RWPE2 (cell line): ENCODE measurements at regions not wholly inside any gene's neighbourhood (a gene's known extent, or its start where the extent isn't known, plus 50 kb on each side); places are given as distances from the start of the nearest gene placed in this dataset.
"Not testable (repeated sequence)": the region's sequence is repeated elsewhere in the genome, so short reads cannot be mapped to it uniquely, and the experiment has no call there.

Source experiments
- ATAC-seq: fragments of 200-7000 bp; cut with Tn5 transposase; 3 replicates; pipeline ENCODE4 v1.9.1; 2021; ENCODE audit warnings: low read depth
- DNase-seq: peaks from one replicate; pipeline ENCODE4 v3.0.0-alpha.2; 2020; ENCODE audit warnings: low spot score
- H3K27ac ChIP-seq: fragments of 450-650 bp; 2 replicates; pipeline ENCODE4 v1.5.1; 2017; ENCODE audit warnings: mild to moderate bottlenecking; ENCODE audit not compliant: poor library complexity, severe bottlenecking
- H3K27me3 ChIP-seq: fragments of 250-450 bp; sonication (Bioruptor Pico); 2 replicates; pipeline ENCODE4 v1.5.1; 2021; ENCODE audit warnings: mild to moderate bottlenecking, moderate library complexity; ENCODE audit not compliant: insufficient read depth, poor library complexity, severe bottlenecking
- H3K36me3 ChIP-seq: fragments of 250-450 bp; sonication (Bioruptor Pico); 2 replicates; pipeline ENCODE4 v1.5.1; 2020; ENCODE audit warnings: low read depth, mild to moderate bottlenecking, moderate library complexity
- H3K4me1 ChIP-seq: fragments of 250-450 bp; sonication (Bioruptor Pico); 2 replicates; pipeline ENCODE4 v1.5.1; 2021; ENCODE audit warnings: mild to moderate bottlenecking, moderate library complexity; ENCODE audit not compliant: insufficient read depth, poor library complexity, severe bottlenecking
- H3K4me3 ChIP-seq: fragments of 250-450 bp; sonication (Bioruptor Pico); 2 replicates; pipeline ENCODE4 v1.5.1; 2021; ENCODE audit warnings: mild to moderate bottlenecking, moderate library complexity; ENCODE audit not compliant: severe bottlenecking
- H3K9me3 ChIP-seq: fragments of 250-450 bp; sonication (Bioruptor Pico); 2 replicates; pipeline ENCODE4 v1.5.1; 2021; ENCODE audit warnings: mild to moderate bottlenecking, moderate library complexity; ENCODE audit not compliant: severe bottlenecking
- CTCF ChIP-seq: fragments of 450-650 bp; IDR thresholded peaks from one replicate; pipeline ENCODE4 v1.5.1; 2017; ENCODE audit warnings: mild to moderate bottlenecking, moderate library complexity; ENCODE audit not compliant: poor library complexity, severe bottlenecking

GRCh38 chr21:9733761-9734558 lies 787.4 kb upstream of the TPTE start:
- not testable (repeated sequence) for ATAC-seq, DNase-seq, H3K4me1 ChIP-seq, H3K27ac ChIP-seq, H3K27me3 ChIP-seq, H3K36me3 ChIP-seq, H3K4me3 ChIP-seq
- peaks cover 23% of the 10 kb centered on the region for H3K9me3 ChIP-seq

- no peak overlapping the region for H3K27ac ChIP-seq
- no peak overlapping the region for H3K4me3 ChIP-seq
- ATAC-seq (no peak), DNase-seq (no peak)
- H3K4me1 ChIP-seq, result no peaks in the 10 kb centered on the region
- H3K9me3 ChIP-seq, result peaks cover 17% of the 10 kb centered on the region
- no peak for TF ChIP-seq CTCF
- no peaks in the 10 kb centered on the region for H3K36me3 ChIP-seq
- H3K27me3 ChIP-seq, result no peaks in the 10 kb centered on the region
Measured at GRCh38 chr21:9735421-9735961, 785.9 kb upstream of the TPTE start.

GRCh38 chr21:9737301-9737700 lies 784.1 kb upstream of the TPTE start:
- not testable (repeated sequence) for ATAC-seq, H3K4me3 ChIP-seq, H3K36me3 ChIP-seq, H3K4me1 ChIP-seq, H3K27me3 ChIP-seq, H3K27ac ChIP-seq, DNase-seq
- peaks cover 17% of the 10 kb centered on the region for H3K9me3 ChIP-seq

- H3K9me3 ChIP-seq, result peaks cover 14% of the 10 kb centered on the region
- not testable (repeated sequence) for H3K4me3 ChIP-seq, DNase-seq, H3K4me1 ChIP-seq, H3K36me3 ChIP-seq, ATAC-seq, H3K27me3 ChIP-seq, H3K27ac ChIP-seq
Measured at GRCh38 chr21:9737871-9738515, 783.4 kb upstream of the TPTE start.

- Histone ChIP-seq H3K36me3 (no peaks in the 10 kb centered on the region), H3K4me3 (no peak overlapping the region), H3K9me3 (peaks cover 14% of the 10 kb centered on the region), H3K4me1 (no peaks in the 10 kb centered on the region), H3K27ac (no peak overlapping the region), H3K27me3 (no peaks in the 10 kb centered on the region)
- DNase-seq, result no peak
- ATAC-seq, result no peak
- TF ChIP-seq CTCF, result no peak
Measured at GRCh38 chr21:9738527-9738926, 782.9 kb upstream of the TPTE start.

GRCh38 chr21:9739240-9739639 lies 782.1 kb upstream of the TPTE start:
- no peak for DNase-seq
- ATAC-seq, result no peak
- peaks cover 4% of the 10 kb centered on the region for H3K27me3 ChIP-seq
- no peaks in the 10 kb centered on the region for H3K4me1 ChIP-seq
- H3K36me3 ChIP-seq, result no peaks in the 10 kb centered on the region
- TF ChIP-seq CTCF, result no peak
- no peak overlapping the region for H3K27ac ChIP-seq
- peaks cover 19% of the 10 kb centered on the region for H3K9me3 ChIP-seq
- no peak overlapping the region for H3K4me3 ChIP-seq

GRCh38 chr21:9740177-9740941 lies 781.0 kb upstream of the TPTE start:
- H3K9me3 ChIP-seq, result peaks cover 17% of the 10 kb centered on the region
- not testable (repeated sequence) for DNase-seq, H3K27me3 ChIP-seq

GRCh38 chr21:9740991-9741742 lies 780.2 kb upstream of the TPTE start:
- H3K9me3 ChIP-seq, result peaks cover 13% of the 10 kb centered on the region
- H3K36me3 ChIP-seq, H3K27me3 ChIP-seq: not testable (repeated sequence)

More at GRCh38 chr21:9740177-9740941, 781.0 kb upstream of the TPTE start:
- H3K4me1 ChIP-seq, H3K27ac ChIP-seq, H3K4me3 ChIP-seq, H3K36me3 ChIP-seq, ATAC-seq: not testable (repeated sequence)

More at GRCh38 chr21:9740991-9741742, 780.2 kb upstream of the TPTE start:
- H3K4me1 ChIP-seq, DNase-seq, ATAC-seq, H3K4me3 ChIP-seq, H3K27ac ChIP-seq: not testable (repeated sequence)
